ENCODE measurements at regions not wholly inside any gene's neighbourhood (a gene's known extent, or its start where the extent isn't known, plus 50 kb on each side); places are given as distances from the start of the nearest gene placed in this dataset.

- no peak overlapping the region for H3K27ac ChIP-seq (ENCODE audit: low read length)
- H3K9me3 ChIP-seq (ENCODE audit: control insufficient read depth in 1 of 2, low read length in 2 of 2), result no peaks in the 10 kb centered on the region
- H3K27me3 ChIP-seq (ENCODE audit: low read depth, low read length), result no peaks in the 10 kb centered on the region
- no peak overlapping the region for H3K4me3 ChIP-seq (ENCODE audit: low read depth in 1 of 2, low read length in 2 of 2)
- no peaks in the 10 kb centered on the region for H3K4me1 ChIP-seq (ENCODE audit: control insufficient read depth in 1 of 2, insufficient read depth in 2 of 2, low read length in 2 of 2)
- H3K36me3 ChIP-seq (ENCODE audit: control insufficient read depth in 1 of 2, insufficient read depth in 2 of 2, low read length in 2 of 2), result no peaks in the 10 kb centered on the region
Measured at GRCh38 chr18:46297124-46297523, 192.9 kb downstream of the HAUS1 start.

- Histone ChIP-seq H3K27me3 (ENCODE audit: low read depth, low read length) (no peaks in the 10 kb centered on the region), H3K9me3 (ENCODE audit: control insufficient read depth in 1 of 2, low read length in 2 of 2) (no peaks in the 10 kb centered on the region), H3K4me3 (ENCODE audit: low read depth in 1 of 2, low read length in 2 of 2) (no peak overlapping the region), H3K36me3 (ENCODE audit: control insufficient read depth in 1 of 2, insufficient read depth in 2 of 2, low read length in 2 of 2) (no peaks in the 10 kb centered on the region), H3K27ac (ENCODE audit: low read length) (no peak overlapping the region), H3K4me1 (ENCODE audit: control insufficient read depth in 1 of 2, insufficient read depth in 2 of 2, low read length in 2 of 2) (no peaks in the 10 kb centered on the region)
Measured at GRCh38 chr18:46297621-46298020, 193.4 kb downstream of the HAUS1 start.

GRCh38 chr18:46298511-46298910, 194.3 kb downstream of the HAUS1 start:
- Histone ChIP-seq H3K36me3 (ENCODE audit: control insufficient read depth in 1 of 2, insufficient read depth in 2 of 2, low read length in 2 of 2) (no peaks in the 10 kb centered on the region), H3K4me1 (ENCODE audit: control insufficient read depth in 1 of 2, insufficient read depth in 2 of 2, low read length in 2 of 2) (no peaks in the 10 kb centered on the region), H3K27ac (ENCODE audit: low read length) (no peak overlapping the region), H3K4me3 (ENCODE audit: low read depth in 1 of 2, low read length in 2 of 2) (no peak overlapping the region), H3K27me3 (ENCODE audit: low read depth, low read length) (no peaks in the 10 kb centered on the region), H3K9me3 (ENCODE audit: control insufficient read depth in 1 of 2, low read length in 2 of 2) (peaks cover 0 to under 1% of the 10 kb centered on the region in 2 donors)

GRCh38 chr18:46299465-46300008, 195.4 kb downstream of the HAUS1 start:
- H3K36me3 ChIP-seq (ENCODE audit: control insufficient read depth in 1 of 2, insufficient read depth in 2 of 2, low read length in 2 of 2), result no peaks in the 10 kb centered on the region
- peaks cover 0 to 2% of the 10 kb centered on the region in 2 donors for H3K9me3 ChIP-seq (ENCODE audit: control insufficient read depth in 1 of 2, low read length in 2 of 2)
- no peaks in the 10 kb centered on the region for H3K27me3 ChIP-seq (ENCODE audit: low read depth, low read length)
- H3K4me3 ChIP-seq (ENCODE audit: low read depth in 1 of 2, low read length in 2 of 2), result no peak overlapping the region
- no peak overlapping the region for H3K27ac ChIP-seq (ENCODE audit: low read length)
- no peaks in the 10 kb centered on the region for H3K4me1 ChIP-seq (ENCODE audit: control insufficient read depth in 1 of 2, insufficient read depth in 2 of 2, low read length in 2 of 2)

- no peaks in the 10 kb centered on the region for H3K36me3 ChIP-seq (ENCODE audit: control insufficient read depth in 1 of 2, insufficient read depth in 2 of 2, low read length in 2 of 2)
- H3K9me3 ChIP-seq (ENCODE audit: control insufficient read depth in 1 of 2, low read length in 2 of 2), result peaks cover 0 to 3% of the 10 kb centered on the region in 2 donors
- H3K4me3 ChIP-seq (ENCODE audit: low read depth in 1 of 2, low read length in 2 of 2), result no peak overlapping the region
- no peak overlapping the region for H3K27ac ChIP-seq (ENCODE audit: low read length)
- H3K4me1 ChIP-seq (ENCODE audit: control insufficient read depth in 1 of 2, insufficient read depth in 2 of 2, low read length in 2 of 2), result no peaks in the 10 kb centered on the region
- H3K27me3 ChIP-seq (ENCODE audit: low read depth, low read length), result no peaks in the 10 kb centered on the region
Measured at GRCh38 chr18:46301081-46301480, 196.9 kb downstream of the HAUS1 start.

GRCh38 chr18:46301571-46301970, 197.4 kb downstream of the HAUS1 start:
- Histone ChIP-seq H3K27me3 (ENCODE audit: low read depth, low read length) (no peaks in the 10 kb centered on the region), H3K36me3 (ENCODE audit: control insufficient read depth in 1 of 2, insufficient read depth in 2 of 2, low read length in 2 of 2) (no peaks in the 10 kb centered on the region), H3K4me3 (ENCODE audit: low read depth in 1 of 2, low read length in 2 of 2) (no peak overlapping the region), H3K4me1 (ENCODE audit: control insufficient read depth in 1 of 2, insufficient read depth in 2 of 2, low read length in 2 of 2) (no peaks in the 10 kb centered on the region), H3K27ac (ENCODE audit: low read length) (no peak overlapping the region), H3K9me3 (ENCODE audit: control insufficient read depth in 1 of 2, low read length in 2 of 2) (peaks cover 0 to 7% of the 10 kb centered on the region in 2 donors)

GRCh38 chr18:46302528-46303485, 198.6 kb downstream of the HAUS1 start:
- no peaks in the 10 kb centered on the region for H3K36me3 ChIP-seq (ENCODE audit: control insufficient read depth in 1 of 2, insufficient read depth in 2 of 2, low read length in 2 of 2)
- H3K4me3 ChIP-seq (ENCODE audit: low read depth in 1 of 2, low read length in 2 of 2), result no peak overlapping the region
- no peaks in the 10 kb centered on the region for H3K27me3 ChIP-seq (ENCODE audit: low read depth, low read length)
- H3K27ac ChIP-seq (ENCODE audit: low read length), result no peak overlapping the region
- peaks cover 0 to 7% of the 10 kb centered on the region in 2 donors for H3K9me3 ChIP-seq (ENCODE audit: control insufficient read depth in 1 of 2, low read length in 2 of 2)
- no peaks in the 10 kb centered on the region for H3K4me1 ChIP-seq (ENCODE audit: control insufficient read depth in 1 of 2, insufficient read depth in 2 of 2, low read length in 2 of 2)

- H3K27me3 ChIP-seq (ENCODE audit: low read depth, low read length), result no peaks in the 10 kb centered on the region
- H3K4me1 ChIP-seq (ENCODE audit: control insufficient read depth in 1 of 2, insufficient read depth in 2 of 2, low read length in 2 of 2), result no peaks in the 10 kb centered on the region
- H3K4me3 ChIP-seq (ENCODE audit: low read depth in 1 of 2, low read length in 2 of 2), result no peak overlapping the region
- peaks cover 0 to 7% of the 10 kb centered on the region in 2 donors for H3K9me3 ChIP-seq (ENCODE audit: control insufficient read depth in 1 of 2, low read length in 2 of 2)
- no peaks in the 10 kb centered on the region for H3K36me3 ChIP-seq (ENCODE audit: control insufficient read depth in 1 of 2, insufficient read depth in 2 of 2, low read length in 2 of 2)
- no peak overlapping the region for H3K27ac ChIP-seq (ENCODE audit: low read length)
Measured at GRCh38 chr18:46310258-46310657, 206.1 kb downstream of the HAUS1 start.

- Histone ChIP-seq H3K4me3 (ENCODE audit: low read depth in 1 of 2, low read length in 2 of 2) (no peak overlapping the region), H3K36me3 (ENCODE audit: control insufficient read depth in 1 of 2, insufficient read depth in 2 of 2, low read length in 2 of 2) (no peaks in the 10 kb centered on the region), H3K27ac (ENCODE audit: low read length) (no peak overlapping the region), H3K9me3 (ENCODE audit: control insufficient read depth in 1 of 2, low read length in 2 of 2) (peaks cover 0 to 7% of the 10 kb centered on the region in 2 donors), H3K27me3 (ENCODE audit: low read depth, low read length) (no peaks in the 10 kb centered on the region), H3K4me1 (ENCODE audit: control insufficient read depth in 1 of 2, insufficient read depth in 2 of 2, low read length in 2 of 2) (no peaks in the 10 kb centered on the region)
Measured at GRCh38 chr18:46310675-46311345, 206.6 kb downstream of the HAUS1 start.

- Histone ChIP-seq H3K27ac (ENCODE audit: low read length) (no peak overlapping the region), H3K4me3 (ENCODE audit: low read depth in 1 of 2, low read length in 2 of 2) (no peak overlapping the region), H3K27me3 (ENCODE audit: low read depth, low read length) (no peaks in the 10 kb centered on the region), H3K4me1 (ENCODE audit: control insufficient read depth in 1 of 2, insufficient read depth in 2 of 2, low read length in 2 of 2) (no peaks in the 10 kb centered on the region), H3K9me3 (ENCODE audit: control insufficient read depth in 1 of 2, low read length in 2 of 2) (peaks cover 0 to 3% of the 10 kb centered on the region in 2 donors), H3K36me3 (ENCODE audit: control insufficient read depth in 1 of 2, insufficient read depth in 2 of 2, low read length in 2 of 2) (no peaks in the 10 kb centered on the region)
Measured at GRCh38 chr18:46311491-46311890, 207.3 kb downstream of the HAUS1 start.

GRCh38 chr18:46312221-46312620, 208.0 kb downstream of the HAUS1 start:
- Histone ChIP-seq H3K4me3 (ENCODE audit: low read depth in 1 of 2, low read length in 2 of 2) (no peak overlapping the region), H3K4me1 (ENCODE audit: control insufficient read depth in 1 of 2, insufficient read depth in 2 of 2, low read length in 2 of 2) (no peaks in the 10 kb centered on the region), H3K9me3 (ENCODE audit: control insufficient read depth in 1 of 2, low read length in 2 of 2) (peaks cover 0 to 3% of the 10 kb centered on the region in 2 donors), H3K27ac (ENCODE audit: low read length) (no peak overlapping the region), H3K36me3 (ENCODE audit: control insufficient read depth in 1 of 2, insufficient read depth in 2 of 2, low read length in 2 of 2) (no peaks in the 10 kb centered on the region), H3K27me3 (ENCODE audit: low read depth, low read length) (no peaks in the 10 kb centered on the region)

Data from muscle layer of duodenum (tissue), 2 donors.